ENCODE measurements at regions not wholly inside any gene's neighbourhood (a gene's known extent, or its start where the extent isn't known, plus 50 kb on each side); places are given as distances from the start of the nearest gene placed in this dataset.

DNA sequence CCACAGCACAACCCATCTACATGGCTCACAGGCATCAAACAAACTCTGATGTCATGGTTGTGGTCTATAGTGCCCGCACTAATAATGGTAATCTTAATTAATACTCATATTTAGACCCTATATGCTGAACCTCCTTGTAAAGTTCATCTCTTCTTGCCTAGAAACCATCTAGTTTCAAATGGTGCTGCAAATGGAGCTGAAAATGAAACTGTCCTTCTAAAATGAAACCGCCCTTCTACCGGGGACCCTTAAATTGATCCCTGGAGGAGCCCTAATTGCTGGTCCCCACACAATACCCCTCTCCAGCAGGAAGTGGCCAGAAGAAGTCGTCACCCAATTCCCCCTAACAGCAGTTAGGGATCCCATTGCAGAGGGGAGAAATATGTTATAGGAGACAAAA is 612.6 kb downstream of the MRPL39 start:
- TF ChIP-seq ZNF19 (tag by site-specific recombination; IDR thresholded peaks at IDR 0.05; ENCODE audit: low read depth) (no peak), ZNF548 (tag by site-specific recombination; IDR thresholded peaks at IDR 0.05) (no peak), ZNF596 (tag by site-specific recombination; IDR thresholded peaks at IDR 0.05) (no peak), ZNF138 (tag by site-specific recombination; IDR thresholded peaks at IDR 0.05; ENCODE audit: borderline replicate concordance) (no peak), ZBTB20 (tag by site-specific recombination; IDR thresholded peaks at IDR 0.05) (no peak), ZNF211 (tag by site-specific recombination; IDR thresholded peaks at IDR 0.05; ENCODE audit: low read depth) (no peak), ZNF324 (tag by site-specific recombination; IDR thresholded peaks at IDR 0.05) (no peak), ZNF785 (tag by site-specific recombination; IDR thresholded peaks at IDR 0.05) (no peak), WT1 (tag by site-specific recombination; IDR thresholded peaks at IDR 0.05) (no peak), ZNF623 (tag by site-specific recombination; IDR thresholded peaks at IDR 0.05) (no peak)
- TF ChIP-seq, protein P1, sequence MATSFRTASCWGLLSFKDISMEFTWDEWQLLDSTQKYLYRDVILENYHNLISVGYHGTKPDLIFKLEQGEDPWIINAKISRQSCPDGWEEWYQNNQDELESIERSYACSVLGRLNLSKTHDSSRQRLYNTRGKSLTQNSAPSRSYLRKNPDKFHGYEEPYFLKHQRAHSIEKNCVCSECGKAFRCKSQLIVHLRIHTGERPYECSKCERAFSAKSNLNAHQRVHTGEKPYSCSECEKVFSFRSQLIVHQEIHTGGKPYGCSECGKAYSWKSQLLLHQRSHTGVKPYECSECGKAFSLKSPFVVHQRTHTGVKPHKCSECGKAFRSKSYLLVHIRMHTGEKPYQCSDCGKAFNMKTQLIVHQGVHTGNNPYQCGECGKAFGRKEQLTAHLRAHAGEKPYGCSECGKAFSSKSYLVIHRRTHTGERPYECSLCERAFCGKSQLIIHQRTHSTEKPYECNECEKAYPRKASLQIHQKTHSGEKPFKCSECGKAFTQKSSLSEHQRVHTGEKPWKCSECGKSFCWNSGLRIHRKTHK (tag by site-specific recombination; IDR thresholded peaks at IDR 0.05), result no peak
- TF ChIP-seq, protein P2, sequence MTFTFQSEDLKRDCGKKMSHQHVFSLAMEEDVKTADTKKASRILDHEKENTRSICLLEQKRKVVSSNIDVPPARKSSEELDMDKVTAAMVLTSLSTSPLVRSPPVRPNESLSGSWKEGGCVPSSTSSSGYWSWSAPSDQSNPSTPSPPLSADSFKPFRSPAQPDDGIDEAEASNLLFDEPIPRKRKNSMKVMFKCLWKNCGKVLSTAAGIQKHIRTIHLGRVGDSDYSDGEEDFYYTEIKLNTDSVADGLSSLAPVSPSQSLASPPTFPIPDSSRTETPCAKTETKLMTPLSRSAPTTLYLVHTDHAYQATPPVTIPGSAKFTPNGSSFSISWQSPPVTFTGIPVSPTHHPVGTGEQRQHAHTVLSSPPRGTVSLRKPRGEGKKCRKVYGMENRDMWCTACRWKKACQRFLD (tag by site-specific recombination; IDR thresholded peaks at IDR 0.05), result no peak
- H3K36me3 ChIP-seq (ENCODE audit: control insufficient read depth in 2 of 2, insufficient read depth in 1 of 2, low read length in 2 of 2), result no peaks in the 10 kb centered on the region
- ChIA-PET CTCF (no interaction called here), POLR2A (no interaction called here)
- H3K4me3 ChIP-seq (ENCODE audit: low read depth, low read length), result no peak overlapping the region
- no peaks in the 10 kb centered on the region for H3K9me3 ChIP-seq (ENCODE audit: control insufficient read depth, insufficient read depth, low read depth, low read length)
- no peak overlapping the region for H3K27ac ChIP-seq (ENCODE audit: extremely low read depth, low read depth, low read length)
- no peaks in the 10 kb centered on the region for H3K4me1 ChIP-seq (ENCODE audit: control insufficient read depth, insufficient read depth, low read length)

DNA sequence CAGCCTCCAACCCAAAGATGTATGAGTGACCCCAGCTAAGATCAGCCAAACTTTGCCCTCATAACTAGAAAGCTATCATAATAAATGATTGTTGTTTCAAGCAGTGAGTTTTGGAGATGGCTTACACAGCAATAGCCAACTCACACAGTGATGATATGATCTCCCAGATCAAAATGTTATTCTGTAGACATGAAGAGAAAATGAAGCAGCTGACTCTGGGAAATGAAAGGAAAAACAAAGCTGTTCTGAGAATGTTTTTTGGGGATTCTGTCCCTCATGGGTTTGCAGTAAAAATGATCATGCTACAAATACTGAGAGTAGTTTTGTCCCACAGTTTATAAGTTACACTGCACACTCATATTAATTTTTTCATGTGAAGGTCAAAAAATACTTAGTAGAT is 617.8 kb downstream of the MRPL39 start:
- H3K4me3 ChIP-seq (ENCODE audit: low read depth, low read length), result no peak overlapping the region
- H3K9me3 ChIP-seq (ENCODE audit: control insufficient read depth, insufficient read depth, low read depth, low read length), result no peaks in the 10 kb centered on the region
- ChIA-PET CTCF (no interaction called here), POLR2A (no interaction called here)
- H3K27ac ChIP-seq (ENCODE audit: extremely low read depth, low read depth, low read length), result no peak overlapping the region
- H3K4me1 ChIP-seq (ENCODE audit: control insufficient read depth, insufficient read depth, low read length), result no peaks in the 10 kb centered on the region
- TF ChIP-seq, protein P3, sequence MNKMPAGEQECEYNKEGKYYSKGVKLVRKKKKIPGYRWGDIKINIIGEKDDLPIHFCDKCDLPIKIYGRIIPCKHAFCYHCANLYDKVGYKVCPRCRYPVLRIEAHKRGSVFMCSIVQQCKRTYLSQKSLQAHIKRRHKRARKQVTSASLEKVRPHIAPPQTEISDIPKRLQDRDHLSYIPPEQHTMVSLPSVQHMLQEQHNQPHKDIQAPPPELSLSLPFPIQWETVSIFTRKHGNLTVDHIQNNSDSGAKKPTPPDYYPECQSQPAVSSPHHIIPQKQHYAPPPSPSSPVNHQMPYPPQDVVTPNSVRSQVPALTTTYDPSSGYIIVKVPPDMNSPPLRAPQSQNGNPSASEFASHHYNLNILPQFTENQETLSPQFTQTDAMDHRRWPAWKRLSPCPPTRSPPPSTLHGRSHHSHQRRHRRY (tag by site-specific recombination; IDR thresholded peaks at IDR 0.05), result no peak
- TF ChIP-seq ZNF311 (tag by site-specific recombination; IDR thresholded peaks at IDR 0.05; ENCODE audit: borderline replicate concordance) (no peak), SETDB1 (IDR thresholded peaks at IDR 0.05; ENCODE audit: insufficient read length, low read length) (no peak), ZFP37 (tag by site-specific recombination; IDR thresholded peaks at IDR 0.05) (no peak), ZBTB17 (tag by site-specific recombination; IDR thresholded peaks at IDR 0.05) (no peak), ZBTB10 (tag by site-specific recombination; IDR thresholded peaks at IDR 0.05) (no peak), ZNF501 (tag by site-specific recombination; IDR thresholded peaks at IDR 0.05) (no peak), ZNF530 (tag by site-specific recombination; IDR thresholded peaks at IDR 0.05; ENCODE audit: low read depth) (no peak), ZNF624 (tag by site-specific recombination; IDR thresholded peaks at IDR 0.05) (no peak), KLF1 (tag by site-specific recombination; IDR thresholded peaks at IDR 0.05) (no peak)
- TF ChIP-seq, protein P2 (tag by site-specific recombination; IDR thresholded peaks at IDR 0.05), result no peak
- TF ChIP-seq, protein P4, sequence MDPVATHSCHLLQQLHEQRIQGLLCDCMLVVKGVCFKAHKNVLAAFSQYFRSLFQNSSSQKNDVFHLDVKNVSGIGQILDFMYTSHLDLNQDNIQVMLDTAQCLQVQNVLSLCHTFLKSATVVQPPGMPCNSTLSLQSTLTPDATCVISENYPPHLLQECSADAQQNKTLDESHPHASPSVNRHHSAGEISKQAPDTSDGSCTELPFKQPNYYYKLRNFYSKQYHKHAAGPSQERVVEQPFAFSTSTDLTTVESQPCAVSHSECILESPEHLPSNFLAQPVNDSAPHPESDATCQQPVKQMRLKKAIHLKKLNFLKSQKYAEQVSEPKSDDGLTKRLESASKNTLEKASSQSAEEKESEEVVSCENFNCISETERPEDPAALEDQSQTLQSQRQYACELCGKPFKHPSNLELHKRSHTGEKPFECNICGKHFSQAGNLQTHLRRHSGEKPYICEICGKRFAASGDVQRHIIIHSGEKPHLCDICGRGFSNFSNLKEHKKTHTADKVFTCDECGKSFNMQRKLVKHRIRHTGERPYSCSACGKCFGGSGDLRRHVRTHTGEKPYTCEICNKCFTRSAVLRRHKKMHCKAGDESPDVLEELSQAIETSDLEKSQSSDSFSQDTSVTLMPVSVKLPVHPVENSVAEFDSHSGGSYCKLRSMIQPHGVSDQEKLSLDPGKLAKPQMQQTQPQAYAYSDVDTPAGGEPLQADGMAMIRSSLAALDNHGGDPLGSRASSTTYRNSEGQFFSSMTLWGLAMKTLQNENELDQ (tag by site-specific recombination; IDR thresholded peaks at IDR 0.05; ENCODE audit: low read depth), result no peak
- no peaks in the 10 kb centered on the region for H3K36me3 ChIP-seq (ENCODE audit: control insufficient read depth in 2 of 2, insufficient read depth in 1 of 2, low read length in 2 of 2)

Data from HEK293 (cell line).